Testis (tissue), 2 donors: ENCODE measurements at regions not wholly inside any gene's neighbourhood (a gene's known extent, or its start where the extent isn't known, plus 50 kb on each side); places are given as distances from the start of the nearest gene placed in this dataset.

Source experiments
- DNase-seq: peaks from one replicate; pipeline ENCODE4 v3.0.0-alpha.2; 2019
- H3K27ac ChIP-seq, 2 donors: fragments of 200-600 bp; sonication (generic); one replicate each; pipeline ENCODE4 v1.5.1; 2019
- H3K27me3 ChIP-seq: fragments of 200-600 bp; sonication (generic); one replicate; pipeline ENCODE4 v1.5.1; 2019
- H3K36me3 ChIP-seq: fragments of 200-600 bp; sonication (generic); one replicate; pipeline ENCODE4 v1.5.1; 2017; ENCODE audit warnings: low read depth; ENCODE audit errors: missing control alignments
- H3K4me1 ChIP-seq: fragments of 200-600 bp; sonication (generic); one replicate; pipeline ENCODE4 v1.5.1; 2019
- H3K4me3 ChIP-seq, 2 donors: fragments of 200-600 bp; sonication (generic); one replicate each; pipeline ENCODE4 v1.5.1; 2017 to 2019
- H3K9me3 ChIP-seq: fragments of 200-600 bp; sonication (generic); one replicate; pipeline ENCODE4 v1.5.1; 2017
- CTCF ChIP-seq, 3 experiments: fragments of 450-650 bp in 2 of 3; fragments of 200-600 bp in 1 of 3; sonication (generic) in 1 of 3; IDR thresholded peaks; one replicate each; pipeline ENCODE4 v1.5.1; 2016 to 2019; ENCODE audit warnings: antibody characterized with exemption in 3 of 3, mild to moderate bottlenecking in 2 of 3, moderate library complexity in 1 of 3
- POLR2A ChIP-seq: fragments of 450-650 bp; IDR thresholded peaks from one replicate; pipeline ENCODE4 v1.6.1; 2017; ENCODE audit warnings: antibody characterized with exemption, mild to moderate bottlenecking, moderate library complexity
- WGBS, 2 donors: methylation state at CpG; one replicate each; pipeline ENCODE4 v1.1.5; 2018; 5-methylcytosine and 5-hydroxymethylcytosine counted together
- intact Hi-C: fragments of 100-400 bp; cut with DNase I; formaldehyde crosslinking; loops from one replicate; pipeline ENCODE4 v1.15.1; 2023; ENCODE audit warnings: low total_unique reads

- WGBS, 2 donors, result 88 to 92% methylated on average over 1 of the region's 1 CpG
- H3K27ac ChIP-seq, result no peak overlapping the region
- no peak overlapping the region for H3K4me3 ChIP-seq
- DNase-seq, result no peak
- H3K4me1 ChIP-seq, result no peaks in the 10 kb centered on the region
- intact Hi-C loops, result no loop called here
- H3K36me3 ChIP-seq, result no peaks in the 10 kb centered on the region
- H3K27me3 ChIP-seq, result no peaks in the 10 kb centered on the region
- TF ChIP-seq CTCF (IDR thresholded peaks at IDR 0.05) (no peak), POLR2A (no peak)
- no peaks in the 10 kb centered on the region for H3K9me3 ChIP-seq
These were observed 625.6 kb downstream of the SI start for GRCh38 chr3:164452707-164453106.

- Histone ChIP-seq H3K36me3 (no peaks in the 10 kb centered on the region), H3K4me3 (no peak overlapping the region), H3K9me3 (no peaks in the 10 kb centered on the region), H3K27ac (no peak overlapping the region), H3K4me1 (no peaks in the 10 kb centered on the region), H3K27me3 (no peaks in the 10 kb centered on the region)
- 79 to 84% methylated on average over 3 to 5 of the region's 5 CpGs for WGBS, 2 donors
- no peak for TF ChIP-seq CTCF (IDR thresholded peaks at IDR 0.05)
- no peak for TF ChIP-seq POLR2A
- DNase-seq, result no peak
- intact Hi-C loops, result no loop called here
These were observed 627.0 kb downstream of the SI start for GRCh38 chr3:164451072-164451910.

GRCh38 chr3:164450276-164450905 lies 627.9 kb downstream of the SI start:
- TF ChIP-seq CTCF (IDR thresholded peaks at IDR 0.05) (no peak), POLR2A (no peak)
- H3K27ac ChIP-seq, result no peak overlapping the region

GRCh38 chr3:164419220-164419619 lies 659.1 kb downstream of the SI start:
- TF ChIP-seq CTCF (IDR thresholded peaks at IDR 0.05), result no peak
- TF ChIP-seq POLR2A, result no peak
- H3K27ac ChIP-seq, result no peak overlapping the region
- H3K4me3 ChIP-seq, result no peak overlapping the region
- H3K9me3 ChIP-seq, result no peaks in the 10 kb centered on the region
- H3K27me3 ChIP-seq, result no peaks in the 10 kb centered on the region
- intact Hi-C loops, result no loop called here
- DNase-seq, result no peak
- no peaks in the 10 kb centered on the region for H3K36me3 ChIP-seq
- 83 to 92% methylated on average over 1 of the region's 1 CpG for WGBS, 2 donors
- no peaks in the 10 kb centered on the region for H3K4me1 ChIP-seq

More at GRCh38 chr3:164450276-164450905, 627.9 kb downstream of the SI start:
- Histone ChIP-seq H3K27me3 (no peaks in the 10 kb centered on the region), H3K36me3 (no peaks in the 10 kb centered on the region), H3K4me1 (no peaks in the 10 kb centered on the region), H3K9me3 (no peaks in the 10 kb centered on the region), H3K4me3 (no peak overlapping the region)
- 51 to 60% methylated on average over 4 of the region's 4 CpGs for WGBS, 2 donors
- DNase-seq, result no peak
- intact Hi-C loops, result no loop called here
